Esophagus squamous epithelium (tissue), 4 donors: ENCODE measurements at regions not wholly inside any gene's neighbourhood (a gene's known extent, or its start where the extent isn't known, plus 50 kb on each side); places are given as distances from the start of the nearest gene placed in this dataset.

Source experiments
- POLR2A ChIP-seq, 4 donors: fragments of 450-650 bp; IDR thresholded peaks; one replicate each; pipeline ENCODE4 v1.6.1; 2017; ENCODE audit warnings: antibody characterized with exemption in 4 of 4, mild to moderate bottlenecking in 4 of 4, moderate library complexity in 3 of 4
- TF ChIP-seq, protein P1 (sequence below), 6 experiments: fragments of 450-650 bp in 4 of 6; fragments of 200-600 bp in 2 of 6; sonication (generic) in 2 of 6; IDR thresholded peaks; one replicate each; pipeline ENCODE4 v1.5.1; 2016 to 2019; ENCODE audit warnings: antibody characterized with exemption in 6 of 6, mild to moderate bottlenecking in 4 of 6, moderate library complexity in 4 of 6

DNA sequence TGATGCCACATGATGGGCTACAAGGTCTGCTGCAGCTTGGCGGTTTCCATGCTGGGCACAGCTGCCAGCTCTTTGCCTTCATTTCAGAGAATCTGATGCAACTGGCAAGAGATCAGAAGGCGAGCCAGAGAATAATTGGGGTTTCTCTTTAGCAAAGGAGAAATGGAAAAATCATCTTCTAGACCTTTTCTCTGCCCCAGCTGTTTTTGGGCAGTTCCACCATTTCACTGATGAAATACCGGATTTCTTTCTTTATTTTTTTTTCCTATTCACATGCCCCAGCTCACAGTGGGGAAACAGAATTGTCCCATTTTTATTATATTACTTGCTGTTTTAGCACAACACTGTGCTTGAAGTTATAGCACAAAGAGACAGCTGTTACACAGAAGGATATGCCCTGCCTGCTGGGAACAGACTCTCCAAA is 439.3 kb upstream of the GOT2 start:
- TF ChIP-seq, protein P1, sequence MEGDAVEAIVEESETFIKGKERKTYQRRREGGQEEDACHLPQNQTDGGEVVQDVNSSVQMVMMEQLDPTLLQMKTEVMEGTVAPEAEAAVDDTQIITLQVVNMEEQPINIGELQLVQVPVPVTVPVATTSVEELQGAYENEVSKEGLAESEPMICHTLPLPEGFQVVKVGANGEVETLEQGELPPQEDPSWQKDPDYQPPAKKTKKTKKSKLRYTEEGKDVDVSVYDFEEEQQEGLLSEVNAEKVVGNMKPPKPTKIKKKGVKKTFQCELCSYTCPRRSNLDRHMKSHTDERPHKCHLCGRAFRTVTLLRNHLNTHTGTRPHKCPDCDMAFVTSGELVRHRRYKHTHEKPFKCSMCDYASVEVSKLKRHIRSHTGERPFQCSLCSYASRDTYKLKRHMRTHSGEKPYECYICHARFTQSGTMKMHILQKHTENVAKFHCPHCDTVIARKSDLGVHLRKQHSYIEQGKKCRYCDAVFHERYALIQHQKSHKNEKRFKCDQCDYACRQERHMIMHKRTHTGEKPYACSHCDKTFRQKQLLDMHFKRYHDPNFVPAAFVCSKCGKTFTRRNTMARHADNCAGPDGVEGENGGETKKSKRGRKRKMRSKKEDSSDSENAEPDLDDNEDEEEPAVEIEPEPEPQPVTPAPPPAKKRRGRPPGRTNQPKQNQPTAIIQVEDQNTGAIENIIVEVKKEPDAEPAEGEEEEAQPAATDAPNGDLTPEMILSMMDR (IDR thresholded peaks at IDR 0.05) = no peak
- no peak for TF ChIP-seq POLR2A (IDR thresholded peaks at IDR 0.05)
